OCI-LY7 (cell line): ENCODE measurements at regions not wholly inside any gene's neighbourhood (a gene's known extent, or its start where the extent isn't known, plus 50 kb on each side); places are given as distances from the start of the nearest gene placed in this dataset.

Source experiments
- BruUV-seq: library from RNA; stranded (reverse); fragments of 400-500 nt; replicated peaks from 2 replicates; lab custom pipeline; 2021; lab: Mats Ljungman, UMichigan
- CTCF ChIA-PET: fragments of 300-600 bp; sonication (Branson Sonifier 250); formaldehyde crosslinking; loops from one replicate; lab custom pipeline; 2022; ENCODE audit warnings: antibody characterized with exemption; ENCODE audit not compliant: unreplicated experiment; lab: Charles Lee
- POLR2A ChIA-PET: fragments of 300-600 bp; sonication (Branson Sonifier 250); formaldehyde crosslinking; loops from one replicate; lab custom pipeline; 2022; ENCODE audit warnings: antibody characterized with exemption; lab: Charles Lee
- DNase-seq: peaks from one replicate; pipeline ENCODE4 v3.0.0-alpha.2; 2015; ENCODE audit warnings: low spot score
- H2AFZ ChIP-seq: fragments of 200-600 bp; sonication (generic), shearing (Covaris generic); 2 replicates; pipeline ENCODE4 v1.6.1; 2014; ENCODE audit warnings: mild to moderate bottlenecking, antibody characterized with exemption, low read length, moderate library complexity
- H3K27ac ChIP-seq: fragments of 200-600 bp; sonication (generic); 2 replicates; pipeline ENCODE4 v1.5.1; 2014; ENCODE audit warnings: mixed run types, low read depth, mild to moderate bottlenecking, moderate library complexity, low read length, inconsistent platforms; ENCODE audit not compliant: poor library complexity, severe bottlenecking
- H3K36me3 ChIP-seq: fragments of 200-600 bp; sonication (generic); 2 replicates; pipeline ENCODE4 v1.6.1; 2014; ENCODE audit warnings: mild to moderate bottlenecking, antibody characterized with exemption, low read length, moderate library complexity, mixed read lengths; ENCODE audit not compliant: insufficient read depth
- H3K4me1 ChIP-seq: fragments of 200-600 bp; sonication (generic); 2 replicates; pipeline ENCODE4 v1.5.1; 2014; ENCODE audit warnings: mild to moderate bottlenecking, low read length; ENCODE audit not compliant: insufficient read depth, poor library complexity, severe bottlenecking
- H3K4me2 ChIP-seq: fragments of 200-600 bp; sonication (generic); 2 replicates; pipeline ENCODE4 v1.6.1; 2014; ENCODE audit warnings: mild to moderate bottlenecking, low read length
- H3K4me3 ChIP-seq: fragments of 200-600 bp; sonication (generic); 2 replicates; pipeline ENCODE4 v1.5.1; 2014; ENCODE audit warnings: mild to moderate bottlenecking, low read depth, low read length; ENCODE audit not compliant: poor library complexity, severe bottlenecking
- H3K79me2 ChIP-seq: fragments of 200-600 bp; sonication (generic); 2 replicates; pipeline ENCODE4 v1.6.1; 2016; ENCODE audit warnings: low read depth, mild to moderate bottlenecking, low read length, moderate library complexity, mixed read lengths; ENCODE audit not compliant: insufficient read depth
- H3K9me2 ChIP-seq: fragments of 200-600 bp; sonication (generic); 2 replicates; pipeline ENCODE4 v1.6.1; 2016; ENCODE audit warnings: mild to moderate bottlenecking, low read length, mixed read lengths; ENCODE audit not compliant: insufficient read depth
- H3K9me3 ChIP-seq: fragments of 200-600 bp; sonication (generic); 2 replicates; pipeline ENCODE4 v1.6.1; 2014; ENCODE audit warnings: mild to moderate bottlenecking, mixed run types, low read length, mixed read lengths
- H4K20me1 ChIP-seq: fragments of 200-600 bp; sonication (generic); 2 replicates; pipeline ENCODE4 v1.6.1; 2014; ENCODE audit warnings: mild to moderate bottlenecking, antibody characterized with exemption, low read length, moderate library complexity, mixed read lengths; ENCODE audit not compliant: insufficient read depth
- EZH2phosphoT487 ChIP-seq: fragments of 200-600 bp; sonication (generic); IDR thresholded peaks from 2 replicates; pipeline ENCODE4 v1.6.1; 2018; ENCODE audit warnings: low read depth, borderline replicate concordance, mild to moderate bottlenecking, mixed run types, antibody characterized with exemption, low read length, moderate library complexity, mixed read lengths
- intact Hi-C: fragments of 100-400 bp; cut with micrococcal nuclease; formaldehyde crosslinking; loops from one replicate; pipeline ENCODE4 v1.10.0; 2022; ENCODE audit not compliant: unreplicated experiment
- TF ChIP-seq, protein P1 (sequence below): fragments of 200-600 bp; sonication (generic); conservative IDR thresholded peaks from 2 replicates; pipeline ENCODE4 v1.5.1; 2014; ENCODE audit warnings: mild to moderate bottlenecking, antibody characterized with exemption, low read length, moderate library complexity, mixed read lengths

DNA sequence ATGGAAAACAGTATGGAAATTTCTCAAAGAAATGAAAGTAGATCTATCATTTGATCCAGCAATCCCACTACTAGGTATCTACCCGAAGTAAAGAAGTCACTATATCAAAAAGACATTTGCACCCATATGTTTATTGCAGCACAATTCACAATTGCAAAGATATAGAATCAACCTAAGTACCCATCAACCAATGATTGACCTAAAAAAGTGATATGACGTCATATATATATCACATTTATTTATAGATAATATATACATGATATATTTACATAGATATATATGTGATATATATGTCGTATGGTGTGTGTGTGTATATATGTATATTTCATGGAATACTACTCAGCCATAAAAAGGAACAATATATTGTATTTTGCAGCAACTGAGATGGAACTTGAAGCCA lies 188.3 kb upstream of the ARHGAP42 start:
- intact Hi-C loops: no loop called here
- no peak overlapping the region for H3K4me2 ChIP-seq
- no TSS peak for BruUV-seq
- TF ChIP-seq EZH2phosphoT487: no peak
- TF ChIP-seq, protein P1, sequence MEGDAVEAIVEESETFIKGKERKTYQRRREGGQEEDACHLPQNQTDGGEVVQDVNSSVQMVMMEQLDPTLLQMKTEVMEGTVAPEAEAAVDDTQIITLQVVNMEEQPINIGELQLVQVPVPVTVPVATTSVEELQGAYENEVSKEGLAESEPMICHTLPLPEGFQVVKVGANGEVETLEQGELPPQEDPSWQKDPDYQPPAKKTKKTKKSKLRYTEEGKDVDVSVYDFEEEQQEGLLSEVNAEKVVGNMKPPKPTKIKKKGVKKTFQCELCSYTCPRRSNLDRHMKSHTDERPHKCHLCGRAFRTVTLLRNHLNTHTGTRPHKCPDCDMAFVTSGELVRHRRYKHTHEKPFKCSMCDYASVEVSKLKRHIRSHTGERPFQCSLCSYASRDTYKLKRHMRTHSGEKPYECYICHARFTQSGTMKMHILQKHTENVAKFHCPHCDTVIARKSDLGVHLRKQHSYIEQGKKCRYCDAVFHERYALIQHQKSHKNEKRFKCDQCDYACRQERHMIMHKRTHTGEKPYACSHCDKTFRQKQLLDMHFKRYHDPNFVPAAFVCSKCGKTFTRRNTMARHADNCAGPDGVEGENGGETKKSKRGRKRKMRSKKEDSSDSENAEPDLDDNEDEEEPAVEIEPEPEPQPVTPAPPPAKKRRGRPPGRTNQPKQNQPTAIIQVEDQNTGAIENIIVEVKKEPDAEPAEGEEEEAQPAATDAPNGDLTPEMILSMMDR: no peak
- DNase-seq: no peak
- H4K20me1 ChIP-seq: no peaks in the 10 kb centered on the region
- H3K9me3 ChIP-seq: no peaks in the 10 kb centered on the region
- H3K36me3 ChIP-seq: no peaks in the 10 kb centered on the region
- no peaks in the 10 kb centered on the region for H3K9me2 ChIP-seq
- H3K27ac ChIP-seq: no peak overlapping the region
- H3K4me3 ChIP-seq: no peak overlapping the region
- no peaks in the 10 kb centered on the region for H3K79me2 ChIP-seq
- H3K4me1 ChIP-seq: no peaks in the 10 kb centered on the region
- H2AFZ ChIP-seq: no peak overlapping the region
- POLR2A ChIA-PET: no interaction called here
- CTCF ChIA-PET: no interaction called here

DNA sequence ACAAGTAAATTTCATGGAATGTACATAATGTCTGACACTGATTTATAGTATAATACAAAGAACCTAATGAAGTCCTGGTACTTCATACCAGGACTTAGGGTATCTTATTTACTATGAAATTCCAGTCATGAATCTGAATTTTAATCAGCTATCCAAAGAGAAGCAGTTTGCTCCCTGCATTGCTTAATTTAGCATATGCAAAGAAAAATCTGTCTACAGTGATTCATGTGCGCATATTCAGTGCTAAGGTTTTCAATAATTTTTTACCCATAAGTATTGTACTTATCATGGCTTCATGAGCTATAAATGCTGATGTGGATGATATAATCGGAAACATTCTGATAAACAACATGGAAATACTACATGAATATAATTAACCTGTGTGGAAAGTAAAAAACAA lies 185.6 kb upstream of the ARHGAP42 start:
- no peaks in the 10 kb centered on the region for H3K36me3 ChIP-seq
- BruUV-seq: no TSS peak
- no peaks in the 10 kb centered on the region for H4K20me1 ChIP-seq
- no peak for DNase-seq
- no peak overlapping the region for H3K27ac ChIP-seq
- H3K79me2 ChIP-seq: no peaks in the 10 kb centered on the region
- H2AFZ ChIP-seq: no peak overlapping the region
- H3K9me2 ChIP-seq: no peaks in the 10 kb centered on the region
- TF ChIP-seq, protein P1: no peak
- no peak for TF ChIP-seq EZH2phosphoT487
- H3K4me1 ChIP-seq: no peaks in the 10 kb centered on the region
- no peak overlapping the region for H3K4me3 ChIP-seq
- no peaks in the 10 kb centered on the region for H3K9me3 ChIP-seq
- CTCF ChIA-PET: no interaction called here
- no peak overlapping the region for H3K4me2 ChIP-seq
- POLR2A ChIA-PET: interaction anchor here (0.6 to 1.3 kb wide), 3 partner anchors 29 to 294 kb away, joined by 3 to 4 read pairs (median 4); no protein-coding TSS in a partner anchor
- intact Hi-C loops: no loop called here

DNA sequence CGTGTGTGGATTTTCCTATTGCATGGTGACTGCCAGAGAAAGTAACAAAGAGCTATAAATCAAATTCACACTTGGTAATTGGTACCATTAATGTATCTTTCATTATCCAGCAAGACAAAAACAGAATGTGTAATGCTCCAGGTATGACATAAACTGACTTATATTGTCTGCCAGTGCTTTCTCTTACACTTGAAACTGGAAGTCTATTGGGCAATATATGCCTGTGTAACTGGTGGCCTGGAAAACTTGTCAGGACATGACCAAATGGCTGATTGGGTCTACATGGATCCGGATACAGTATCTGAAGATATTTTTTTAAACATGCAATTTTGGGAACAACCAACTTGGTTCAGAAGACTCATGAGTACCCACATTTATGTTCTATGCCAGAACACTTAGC lies 174.6 kb upstream of the ARHGAP42 start:
- H3K4me3 ChIP-seq: no peak overlapping the region
- no peak overlapping the region for H3K27ac ChIP-seq
- no peaks in the 10 kb centered on the region for H3K9me3 ChIP-seq
- CTCF ChIA-PET: no interaction called here
- no peak for DNase-seq
- BruUV-seq: no TSS peak
- no peaks in the 10 kb centered on the region for H3K36me3 ChIP-seq
- H3K9me2 ChIP-seq: no peaks in the 10 kb centered on the region
- no peaks in the 10 kb centered on the region for H4K20me1 ChIP-seq
- TF ChIP-seq, protein P1: no peak
- TF ChIP-seq EZH2phosphoT487: no peak
- H3K79me2 ChIP-seq: no peaks in the 10 kb centered on the region
- POLR2A ChIA-PET: no interaction called here
- no peak overlapping the region for H2AFZ ChIP-seq
- no peak overlapping the region for H3K4me2 ChIP-seq
- intact Hi-C loops: no loop called here
- H3K4me1 ChIP-seq: no peaks in the 10 kb centered on the region
